CD14-positive monocyte (primary cell): ENCODE measurements at regions not wholly inside any gene's neighbourhood (a gene's known extent, or its start where the extent isn't known, plus 50 kb on each side); places are given as distances from the start of the nearest gene placed in this dataset.

Experiments
- DNase-seq, 3 donors: peaks; one replicate each; pipeline ENCODE4 v3.0.0-alpha.2; 2011 to 2022
- H2AFZ ChIP-seq: 2 replicates; pipeline ENCODE4 v1.6.0; 2012; ENCODE audit warnings: mild to moderate bottlenecking, low read depth, low read length, inconsistent platforms; ENCODE audit not compliant: insufficient read depth, poor library complexity, severe bottlenecking
- H3K27ac ChIP-seq, 2 donors: 1 replicate in 1 of 2; 2 replicates in 1 of 2; pipeline ENCODE4 v1.5.1; 2012 to 2013; ENCODE audit warnings: low read length in 2 of 2, control low read depth in 1 of 2, inconsistent platforms in 1 of 2, low read depth in 1 of 2, mild to moderate bottlenecking in 1 of 2
- H3K27me3 ChIP-seq, 2 donors: one replicate each; pipeline versions ENCODE4 v1.6.0 to v1.6.1; 2011 to 2013; ENCODE audit warnings: low read length in 2 of 2; ENCODE audit not compliant: control insufficient read depth in 2 of 2, insufficient read depth in 2 of 2
- H3K36me3 ChIP-seq, 2 donors: replicated peaks in 1 of 2; 1 replicate in 1 of 2; 2 replicates in 1 of 2; pipeline versions ENCODE4 v1.5.1 to v1.6.1; 2012 to 2013; ENCODE audit warnings: low read length in 2 of 2, control low read depth in 1 of 2, inconsistent platforms in 1 of 2, mild to moderate bottlenecking in 1 of 2; ENCODE audit not compliant: insufficient read depth in 2 of 2, control insufficient read depth in 1 of 2
- H3K4me1 ChIP-seq, 2 donors: 1 replicate in 1 of 2; 2 replicates in 1 of 2; pipeline versions ENCODE4 v1.5.1 to v1.6.1; 2012 to 2013; ENCODE audit warnings: low read length in 2 of 2, control low read depth in 1 of 2, inconsistent platforms in 1 of 2, mild to moderate bottlenecking in 1 of 2, moderate library complexity in 1 of 2; ENCODE audit not compliant: insufficient read depth in 2 of 2, control insufficient read depth in 1 of 2
- H3K4me2 ChIP-seq: replicated peaks from 2 replicates; pipeline ENCODE3; 2012; ENCODE audit warnings: low read length, moderate library complexity, mild to moderate bottlenecking; ENCODE audit not compliant: poor library complexity, severe bottlenecking; ENCODE audit errors: extremely low read depth
- H3K4me3 ChIP-seq, 3 experiments: fragments of 200-600 bp in 1 of 3; sonication (generic) in 1 of 3; replicated peaks in 1 of 3; 1 replicate in 2 of 3; 2 replicates in 1 of 3; pipeline ENCODE4 v1.5.1; 2011 to 2013; ENCODE audit warnings: low read length in 3 of 3, mild to moderate bottlenecking in 3 of 3, control low read depth in 2 of 3, low read depth in 2 of 3, inconsistent platforms in 1 of 3, moderate library complexity in 1 of 3
- H3K79me2 ChIP-seq: 2 replicates; pipeline ENCODE4 v1.6.0; 2012; ENCODE audit warnings: mild to moderate bottlenecking, control low read depth, inconsistent platforms, low read length, moderate library complexity; ENCODE audit not compliant: insufficient read depth
- H3K9ac ChIP-seq: 2 replicates; pipeline ENCODE4 v1.6.0; 2017; ENCODE audit warnings: low read length, mild to moderate bottlenecking; ENCODE audit not compliant: insufficient read depth, poor library complexity, severe bottlenecking
- H3K9me3 ChIP-seq, 2 donors: replicated peaks in 1 of 2; 1 replicate in 1 of 2; 2 replicates in 1 of 2; pipeline versions ENCODE4 v1.5.1 to v1.6.1; 2012 to 2013; ENCODE audit warnings: low read length in 2 of 2, control low read depth in 1 of 2; ENCODE audit not compliant: control insufficient read depth in 1 of 2, insufficient read depth in 1 of 2
- H4K20me1 ChIP-seq: 2 replicates; pipeline ENCODE4 v1.6.0; 2012; ENCODE audit warnings: mild to moderate bottlenecking, low read length, control low read depth, moderate library complexity; ENCODE audit not compliant: insufficient read depth
- H3K27ac Mint-ChIP-seq, 7 donors: one replicate each; pipeline ENCODE4 v1.8.0; 2020; ENCODE audit warnings: mild to moderate bottlenecking in 7 of 7, mixed read lengths in 7 of 7, moderate library complexity in 6 of 7, inconsistent platforms in 2 of 7
- H3K27me3 Mint-ChIP-seq, 3 donors: one replicate each; pipeline ENCODE4 v1.8.0; 2021 to 2022; ENCODE audit warnings: low read depth in 3 of 3, mild to moderate bottlenecking in 3 of 3, mixed read lengths in 3 of 3, moderate library complexity in 3 of 3, inconsistent platforms in 1 of 3
- H3K36me3 Mint-ChIP-seq, 2 donors: one replicate each; pipeline ENCODE4 v1.8.0; 2020; ENCODE audit warnings: mixed read lengths in 2 of 2, inconsistent platforms in 1 of 2, mild to moderate bottlenecking in 1 of 2
- H3K4me1 Mint-ChIP-seq: one replicate; pipeline ENCODE4 v1.8.0; 2020; ENCODE audit warnings: mild to moderate bottlenecking, mixed read lengths
- H3K4me3 Mint-ChIP-seq, 2 donors: one replicate each; pipeline ENCODE4 v1.8.0; 2020; ENCODE audit warnings: mild to moderate bottlenecking in 2 of 2, mixed read lengths in 2 of 2, moderate library complexity in 1 of 2
- H3K9me3 Mint-ChIP-seq, 7 donors: one replicate each; pipeline ENCODE4 v1.8.0; 2020 to 2022; ENCODE audit warnings: mixed read lengths in 7 of 7, mild to moderate bottlenecking in 6 of 7, moderate library complexity in 6 of 7, inconsistent platforms in 2 of 7
- CTCF ChIP-seq: fragments of 200-600 bp; IDR thresholded peaks from one replicate; pipeline ENCODE4 v1.8.0; 2022; ENCODE audit warnings: antibody characterized with exemption, mild to moderate bottlenecking
- WGBS: methylation state at CpG from one replicate; pipeline ENCODE4 v1.1.5; 2013; ENCODE audit warnings: missing lambda C conversion rate; ENCODE audit not compliant: insufficient coverage; 5-methylcytosine and 5-hydroxymethylcytosine counted together
- intact Hi-C, 2 donors: fragments of 100-400 bp; cut with micrococcal nuclease; formaldehyde crosslinking; loops; one replicate each; pipeline versions ENCODE4 v1.15.0 to v1.15.1; 2023

GRCh38 chr14:44669496-44669895 lies 162.4 kb upstream of the FSCB start:
- WGBS = no CpG with 5 or more reads among the region's 3 CpGs
- Histone ChIP-seq H3K9me3 (peaks cover 21 to 30% of the 10 kb centered on the region in 2 donors), H3K27ac (no peak overlapping the region), H3K4me1 (no peaks in the 10 kb centered on the region), H3K79me2 (no peaks in the 10 kb centered on the region), H3K27me3 (no peaks in the 10 kb centered on the region), H2AFZ (no peak overlapping the region), H3K9ac (no peak overlapping the region), H3K36me3 (no peaks in the 10 kb centered on the region), H3K4me2 (no peak overlapping the region), H3K4me3 (no peak overlapping the region), H4K20me1 (no peaks in the 10 kb centered on the region)
- peaks cover 0 to 3% (median 0%) of the 10 kb centered on the region in 3 donors for H3K27me3 Mint-ChIP-seq
- H3K4me3 Mint-ChIP-seq = no peak overlapping the region
- H3K36me3 Mint-ChIP-seq = no peaks in the 10 kb centered on the region
- no peak for DNase-seq
- no peaks in the 10 kb centered on the region for H3K4me1 Mint-ChIP-seq
- intact Hi-C loops = no loop called here
- H3K27ac Mint-ChIP-seq = no peak overlapping the region
- peaks cover 3 to 28% (median 10%) of the 10 kb centered on the region in 7 donors for H3K9me3 Mint-ChIP-seq
- TF ChIP-seq CTCF = no peak

- Histone ChIP-seq H2AFZ (no peak overlapping the region), H3K4me3 (no peak overlapping the region), H3K9ac (no peak overlapping the region), H3K4me1 (no peaks in the 10 kb centered on the region), H3K4me2 (no peak overlapping the region), H3K79me2 (no peaks in the 10 kb centered on the region), H3K27ac (no peak overlapping the region), H3K36me3 (no peaks in the 10 kb centered on the region), H3K27me3 (no peaks in the 10 kb centered on the region), H3K9me3 (no peaks in the 10 kb centered on the region), H4K20me1 (no peaks in the 10 kb centered on the region)
- no peaks in the 10 kb centered on the region for H3K27me3 Mint-ChIP-seq
- no peaks in the 10 kb centered on the region for H3K4me1 Mint-ChIP-seq
- no peak overlapping the region for H3K4me3 Mint-ChIP-seq
- TF ChIP-seq CTCF = no peak
- DNase-seq = no peak
- no peaks in the 10 kb centered on the region for H3K36me3 Mint-ChIP-seq
- peaks cover 0 to 15% (median 0%) of the 10 kb centered on the region in 7 donors for H3K9me3 Mint-ChIP-seq
- WGBS = no CpG with 5 or more reads among the region's 1 CpG
- H3K27ac Mint-ChIP-seq = no peak overlapping the region
- intact Hi-C loops = no loop called here
These were observed 156.1 kb upstream of the FSCB start for GRCh38 chr14:44663136-44663535.
